Neuron (in vitro differentiated cells): ENCODE measurements at regions not wholly inside any gene's neighbourhood (a gene's known extent, or its start where the extent isn't known, plus 50 kb on each side); places are given as distances from the start of the nearest gene placed in this dataset.
A peak's percentile ranks its signal among the peaks of the same experiment; 100 is the strongest.

Experiments used
- H2AFZ ChIP-seq: one replicate; pipeline ENCODE4 v1.6.1; 2013; ENCODE audit warnings: low read depth, mild to moderate bottlenecking, inconsistent platforms, low read length, moderate library complexity
- H3K27me3 ChIP-seq: one replicate; pipeline ENCODE4 v1.6.1; 2013; ENCODE audit warnings: low read length; ENCODE audit not compliant: insufficient read depth
- H3K36me3 ChIP-seq: one replicate; pipeline ENCODE4 v1.6.1; 2013; ENCODE audit warnings: low read length; ENCODE audit not compliant: insufficient read depth
- H3K4me1 ChIP-seq: one replicate; pipeline ENCODE4 v1.6.1; 2013; ENCODE audit warnings: low read length; ENCODE audit not compliant: insufficient read depth
- H3K4me3 ChIP-seq: 2 replicates; pipeline ENCODE4 v1.5.1; 2013; ENCODE audit warnings: mild to moderate bottlenecking, low read length, moderate library complexity
- H3K9me3 ChIP-seq: one replicate; pipeline ENCODE4 v1.6.1; 2013; ENCODE audit warnings: low read length

DNA sequence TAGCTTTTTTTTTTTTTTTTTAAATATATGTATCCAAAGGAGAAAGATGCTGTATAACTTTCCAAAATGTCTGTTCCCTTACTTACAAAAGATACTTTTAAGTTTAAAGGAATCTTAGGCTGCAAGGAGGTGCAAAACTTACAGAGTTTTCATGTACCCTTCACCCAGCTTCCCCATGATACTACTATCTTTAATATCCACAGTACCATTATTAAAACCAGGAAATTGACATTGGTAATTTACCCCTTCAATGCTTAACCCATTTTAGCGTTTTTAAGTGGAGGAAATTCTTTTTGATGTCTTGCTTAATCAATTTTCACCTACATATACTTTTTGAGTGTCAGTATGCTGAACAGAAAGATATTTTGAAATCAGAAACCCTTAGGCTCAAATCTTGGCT, 310.9 kb downstream of the PRL start:
- peaks cover 8% of the 10 kb centered on the region for H3K9me3 ChIP-seq
- no peaks in the 10 kb centered on the region for H3K27me3 ChIP-seq
- peaks cover 15% of the 10 kb centered on the region for H3K4me1 ChIP-seq
- no peak overlapping the region for H2AFZ ChIP-seq
- H3K4me3 ChIP-seq = no peak overlapping the region
- peaks cover 2% of the 10 kb centered on the region for H3K36me3 ChIP-seq

DNA sequence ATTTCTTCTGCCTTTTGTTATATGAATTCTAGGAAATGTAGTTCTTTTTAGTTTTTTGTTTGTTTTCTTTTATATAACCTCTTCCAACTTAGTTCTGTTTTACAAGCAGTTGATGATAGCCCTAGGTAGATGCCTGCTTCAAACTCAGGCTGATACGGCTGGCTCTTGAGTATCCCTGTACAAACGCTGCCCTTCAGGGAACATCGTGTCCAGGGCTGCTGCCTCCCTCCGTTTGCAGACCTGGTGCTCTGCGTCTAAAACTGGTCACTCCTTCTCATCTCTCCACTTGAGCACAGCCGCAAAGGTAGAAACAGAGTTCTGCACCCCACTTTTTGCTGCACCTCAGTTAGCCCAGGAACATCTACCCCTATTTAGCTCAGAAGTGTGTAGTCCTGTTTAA, 310.1 kb downstream of the PRL start:
- Histone ChIP-seq H3K4me3 (no peak overlapping the region), H3K27me3 (no peaks in the 10 kb centered on the region), H3K36me3 (no peaks in the 10 kb centered on the region), H3K4me1 (peaks cover 19% of the 10 kb centered on the region), H3K9me3 (peaks cover under 1% of the 10 kb centered on the region), H2AFZ (no peak overlapping the region)

DNA sequence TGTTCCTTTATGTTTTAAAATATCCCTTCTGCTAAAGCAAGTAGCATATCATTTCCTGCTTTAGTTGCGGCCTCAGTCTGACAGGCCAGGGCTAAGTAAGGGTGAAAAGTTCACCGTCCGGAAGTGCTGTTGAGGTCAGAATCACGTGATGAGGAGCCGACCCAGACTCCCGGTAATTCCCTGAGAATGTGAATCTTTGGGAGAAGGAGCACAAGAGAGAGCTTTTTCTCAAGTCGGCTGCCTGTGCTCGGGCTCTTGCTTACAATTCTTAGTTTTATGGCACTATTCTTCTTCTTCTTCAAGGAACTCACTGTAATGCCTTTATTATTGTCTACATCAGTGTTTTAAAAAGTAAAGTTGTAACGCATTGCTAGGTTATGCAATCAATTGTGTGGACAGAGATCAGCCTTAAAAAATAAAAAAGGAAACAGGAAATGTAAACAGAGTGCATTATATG, 309.3 kb downstream of the PRL start:
- H3K4me1 ChIP-seq = peaks cover 19% of the 10 kb centered on the region
- no peaks in the 10 kb centered on the region for H3K9me3 ChIP-seq
- H3K36me3 ChIP-seq = no peaks in the 10 kb centered on the region
- peak overlapping the region; percentile 12 for H3K4me3 ChIP-seq
- H3K27me3 ChIP-seq = no peaks in the 10 kb centered on the region
- H2AFZ ChIP-seq = no peak overlapping the region

DNA sequence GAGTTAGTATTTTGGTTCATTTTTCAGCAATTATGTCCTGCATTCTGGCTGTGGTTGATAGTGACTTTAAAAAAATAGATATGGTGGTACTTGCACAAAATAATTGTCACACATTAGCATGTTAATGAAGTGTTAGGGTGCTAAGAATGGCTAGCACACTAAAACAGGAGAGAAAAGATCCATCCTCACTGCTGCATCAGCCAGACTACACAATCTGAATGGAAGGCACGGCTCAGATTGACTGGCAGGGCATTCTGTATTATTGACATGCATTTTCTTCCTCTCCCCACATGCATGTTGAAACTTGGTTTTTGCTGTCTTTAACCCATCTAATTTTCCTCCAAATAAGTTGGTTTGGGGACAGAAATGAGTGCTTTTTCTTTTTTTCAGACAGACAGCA, 306.3 kb downstream of the PRL start:
- Histone ChIP-seq H3K9me3 (no peaks in the 10 kb centered on the region), H3K4me3 (no peak overlapping the region), H2AFZ (no peak overlapping the region), H3K4me1 (peaks cover 21% of the 10 kb centered on the region), H3K36me3 (peaks cover 5% of the 10 kb centered on the region), H3K27me3 (no peaks in the 10 kb centered on the region)

DNA sequence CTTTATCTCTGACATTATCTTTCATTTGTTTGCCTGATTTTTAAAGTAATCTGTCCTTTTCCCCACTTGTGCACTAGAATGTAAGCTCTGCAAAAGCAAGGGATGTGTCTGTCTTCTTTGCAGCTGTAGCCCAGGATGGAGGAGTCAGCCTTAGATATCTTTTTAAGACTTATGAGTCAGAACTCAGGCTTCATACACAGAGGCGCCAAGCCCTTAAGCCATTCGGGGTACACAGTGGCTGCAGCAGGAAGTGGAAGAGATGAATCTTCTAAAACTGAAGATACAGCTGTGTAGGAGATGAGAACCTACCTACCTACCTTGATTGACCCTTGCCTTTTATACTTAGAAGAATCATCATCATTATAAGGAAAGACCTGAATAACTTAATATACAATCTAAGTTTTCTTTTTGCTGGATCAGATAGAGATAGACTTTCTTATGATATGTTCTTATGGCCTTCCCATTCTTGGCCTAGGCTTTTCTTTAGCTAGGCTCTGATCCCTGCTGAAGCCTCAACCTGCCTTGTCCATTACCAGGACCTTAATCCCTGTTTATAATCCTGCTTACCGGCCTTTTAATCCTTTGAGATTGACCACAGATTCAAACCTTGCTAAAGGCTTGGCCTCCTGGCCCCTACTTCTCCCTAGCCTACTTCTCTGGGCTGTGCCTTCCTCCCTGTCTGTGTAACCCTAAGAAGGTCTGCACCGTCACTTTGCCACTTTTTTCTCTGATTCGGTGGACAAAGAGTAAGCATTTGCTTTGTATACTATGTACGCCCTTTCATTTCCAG, 304.5 kb downstream of the PRL start:
- Histone ChIP-seq H2AFZ (no peak overlapping the region), H3K27me3 (no peaks in the 10 kb centered on the region), H3K36me3 (peaks cover 5% of the 10 kb centered on the region), H3K4me3 (no peak overlapping the region), H3K9me3 (no peaks in the 10 kb centered on the region), H3K4me1 (peaks cover 30% of the 10 kb centered on the region)

DNA sequence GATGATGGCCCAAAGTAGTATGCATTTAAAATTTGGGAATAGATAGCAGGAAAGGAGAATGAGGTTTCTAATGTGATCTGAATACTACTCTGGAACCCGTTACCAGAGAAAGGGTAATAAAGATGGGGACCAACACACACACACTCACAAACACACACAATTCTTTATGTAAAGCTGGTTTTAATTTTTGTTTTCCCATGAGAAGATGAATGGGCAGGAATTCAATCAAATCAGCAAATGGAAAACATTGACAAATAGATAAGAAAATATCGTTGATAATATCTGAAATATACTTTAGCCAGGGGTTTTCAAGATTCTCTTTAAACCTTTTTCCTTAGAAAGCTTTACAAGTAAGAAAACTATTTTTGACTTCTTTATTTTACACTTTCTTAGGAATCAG, 303.0 kb downstream of the PRL start:
- Histone ChIP-seq H3K4me1 (peaks cover 32% of the 10 kb centered on the region), H3K36me3 (peaks cover 5% of the 10 kb centered on the region), H3K27me3 (no peaks in the 10 kb centered on the region), H2AFZ (no peak overlapping the region), H3K4me3 (no peak overlapping the region), H3K9me3 (no peaks in the 10 kb centered on the region)

DNA sequence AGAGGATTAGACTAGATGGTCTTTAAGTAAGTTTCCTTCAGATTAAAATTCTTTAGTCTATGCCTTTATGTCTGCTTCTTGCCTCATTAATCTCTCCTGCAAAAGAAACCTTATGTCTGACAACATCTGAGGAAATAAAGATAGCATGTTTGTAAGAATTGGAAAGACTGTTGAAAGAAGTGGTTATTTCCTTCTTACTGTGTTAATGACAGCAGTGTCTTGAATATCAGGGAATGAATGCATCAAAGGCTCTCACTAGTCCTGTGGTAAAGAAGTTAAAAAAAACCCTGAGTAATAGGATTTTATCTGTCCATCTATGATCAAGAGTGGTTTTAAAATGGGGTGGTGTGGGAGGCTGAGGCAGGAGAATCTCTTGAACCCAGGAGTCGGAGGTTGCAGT, 302.0 kb downstream of the PRL start:
- no peak overlapping the region for H2AFZ ChIP-seq
- no peaks in the 10 kb centered on the region for H3K9me3 ChIP-seq
- H3K36me3 ChIP-seq = peaks cover 5% of the 10 kb centered on the region
- H3K27me3 ChIP-seq = no peaks in the 10 kb centered on the region
- peaks cover 32% of the 10 kb centered on the region for H3K4me1 ChIP-seq
- no peak overlapping the region for H3K4me3 ChIP-seq

DNA sequence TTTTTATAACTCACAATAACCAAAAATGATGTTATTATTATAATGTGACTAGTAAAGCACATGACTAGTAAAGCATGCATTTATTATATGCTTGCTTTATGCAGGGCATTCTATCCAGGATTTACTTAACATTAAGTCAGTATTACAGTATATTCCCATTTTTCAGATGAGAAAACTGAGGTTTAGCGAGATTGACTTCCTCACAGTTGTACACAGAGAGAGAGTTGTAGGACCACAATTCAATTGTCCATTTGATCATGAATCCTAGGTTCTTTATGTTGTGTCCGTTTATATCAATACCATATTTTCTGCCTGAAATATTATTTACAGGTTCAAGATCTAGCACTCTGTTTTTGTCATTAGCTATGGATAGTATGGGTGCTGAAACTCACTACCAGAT, 301.5 kb downstream of the PRL start:
- H3K4me3 ChIP-seq = no peak overlapping the region
- no peaks in the 10 kb centered on the region for H3K9me3 ChIP-seq
- peaks cover 5% of the 10 kb centered on the region for H3K36me3 ChIP-seq
- H3K4me1 ChIP-seq = peaks cover 32% of the 10 kb centered on the region
- no peaks in the 10 kb centered on the region for H3K27me3 ChIP-seq
- no peak overlapping the region for H2AFZ ChIP-seq

DNA sequence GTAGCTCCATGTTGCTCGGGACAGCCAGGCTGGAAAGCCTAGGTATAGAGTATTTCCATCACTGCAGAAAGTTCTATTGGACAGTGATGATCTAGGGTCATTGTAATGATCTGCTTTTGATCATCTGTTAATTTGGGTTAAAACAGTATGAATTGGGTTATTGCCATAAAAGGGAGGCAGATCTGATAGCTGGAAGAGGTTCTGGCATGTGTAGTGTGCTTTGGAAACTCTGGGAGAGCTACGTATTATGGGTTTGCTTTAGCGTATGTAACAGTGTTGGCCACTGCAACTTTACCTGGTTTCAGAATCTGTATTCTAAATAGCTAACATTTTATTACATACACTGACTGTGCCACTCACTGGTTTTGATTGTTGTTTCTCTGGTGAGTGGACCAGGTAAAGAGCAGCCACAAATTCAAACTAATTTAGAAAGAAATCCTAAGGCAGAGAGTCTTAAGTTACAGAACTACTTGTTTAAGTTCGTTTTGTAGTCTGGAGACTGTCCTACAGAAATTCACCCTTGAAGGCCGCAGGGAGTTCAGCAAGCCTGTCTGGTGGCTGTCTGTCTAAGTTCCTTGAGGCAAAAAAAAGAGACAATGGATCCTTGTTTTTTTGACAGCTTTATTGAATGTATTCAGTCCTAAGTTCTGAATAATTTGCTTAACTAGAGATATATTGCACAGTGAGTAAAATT, 300.3 kb downstream of the PRL start:
- Histone ChIP-seq H3K36me3 (peaks cover 5% of the 10 kb centered on the region), H3K27me3 (no peaks in the 10 kb centered on the region), H3K4me1 (peaks cover 24% of the 10 kb centered on the region), H3K4me3 (no peak overlapping the region), H3K9me3 (no peaks in the 10 kb centered on the region), H2AFZ (no peak overlapping the region)

DNA sequence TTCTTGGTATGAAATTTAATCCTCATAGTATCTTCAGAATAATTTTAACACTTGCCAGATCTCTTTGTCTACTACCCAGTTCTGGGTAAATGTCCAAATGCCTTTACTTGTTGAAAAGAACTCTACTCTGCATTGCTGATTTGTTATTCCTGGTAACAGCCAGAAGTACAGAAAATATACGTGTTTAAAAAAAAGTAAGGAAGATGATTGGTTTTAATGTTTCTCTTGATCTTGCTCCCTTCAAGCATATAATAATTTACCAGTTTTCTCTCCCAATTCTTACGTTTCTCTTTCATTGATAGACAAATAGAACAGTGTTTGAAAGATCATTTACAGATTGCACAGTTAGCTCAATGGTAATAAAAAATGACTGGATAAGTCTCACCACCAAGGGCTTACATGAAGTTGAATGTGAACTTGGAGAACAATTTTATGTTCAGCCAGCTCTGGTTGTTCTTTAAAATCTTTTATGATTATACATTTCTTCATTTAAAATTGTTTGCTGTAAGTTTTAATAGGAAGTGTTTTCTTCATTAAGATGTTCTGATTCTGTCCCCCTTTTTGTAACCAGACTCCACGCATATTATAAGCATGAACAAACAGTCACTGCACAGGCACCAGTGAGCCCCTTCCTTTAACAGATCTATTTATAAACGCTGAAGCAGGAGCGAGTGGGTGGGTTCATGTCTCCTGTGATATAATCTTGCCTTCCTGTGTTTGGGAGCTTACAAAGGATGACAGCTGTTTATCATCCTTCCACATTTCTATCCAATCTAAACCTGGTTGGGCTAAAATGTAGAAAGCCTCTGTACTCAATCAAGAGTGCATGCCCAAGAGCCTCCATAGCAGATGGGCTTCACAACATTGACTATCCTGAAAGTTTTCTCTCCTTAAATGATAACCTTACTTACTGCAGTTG, 299.5 kb downstream of the PRL start:
- H3K27me3 ChIP-seq = no peaks in the 10 kb centered on the region
- H3K36me3 ChIP-seq = peaks cover 5% of the 10 kb centered on the region
- peaks cover 24% of the 10 kb centered on the region for H3K4me1 ChIP-seq
- no peak overlapping the region for H3K4me3 ChIP-seq
- H2AFZ ChIP-seq = no peak overlapping the region
- H3K9me3 ChIP-seq = no peaks in the 10 kb centered on the region

DNA sequence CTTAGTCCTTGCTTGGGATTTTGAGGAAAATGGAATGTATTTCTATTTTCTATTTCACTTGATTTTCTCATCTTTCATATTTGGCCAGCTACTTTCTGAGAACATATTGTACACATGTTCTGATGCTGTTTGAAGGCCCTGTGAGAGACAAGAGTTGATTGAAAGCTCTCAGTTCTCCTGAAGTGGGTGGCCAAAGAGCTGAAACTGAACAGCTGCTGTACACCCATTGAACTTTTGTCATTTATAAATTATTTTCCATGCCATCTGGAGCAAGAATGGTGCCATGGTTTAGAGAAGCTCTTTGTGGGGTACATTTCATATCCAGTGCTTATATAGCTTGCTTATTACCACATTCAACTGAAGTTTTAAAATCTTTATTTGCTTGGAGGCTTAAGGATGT, 298.3 kb downstream of the PRL start:
- no peaks in the 10 kb centered on the region for H3K36me3 ChIP-seq
- H3K9me3 ChIP-seq = no peaks in the 10 kb centered on the region
- H3K27me3 ChIP-seq = no peaks in the 10 kb centered on the region
- H3K4me3 ChIP-seq = no peak overlapping the region
- peaks cover 24% of the 10 kb centered on the region for H3K4me1 ChIP-seq
- H2AFZ ChIP-seq = no peak overlapping the region

DNA sequence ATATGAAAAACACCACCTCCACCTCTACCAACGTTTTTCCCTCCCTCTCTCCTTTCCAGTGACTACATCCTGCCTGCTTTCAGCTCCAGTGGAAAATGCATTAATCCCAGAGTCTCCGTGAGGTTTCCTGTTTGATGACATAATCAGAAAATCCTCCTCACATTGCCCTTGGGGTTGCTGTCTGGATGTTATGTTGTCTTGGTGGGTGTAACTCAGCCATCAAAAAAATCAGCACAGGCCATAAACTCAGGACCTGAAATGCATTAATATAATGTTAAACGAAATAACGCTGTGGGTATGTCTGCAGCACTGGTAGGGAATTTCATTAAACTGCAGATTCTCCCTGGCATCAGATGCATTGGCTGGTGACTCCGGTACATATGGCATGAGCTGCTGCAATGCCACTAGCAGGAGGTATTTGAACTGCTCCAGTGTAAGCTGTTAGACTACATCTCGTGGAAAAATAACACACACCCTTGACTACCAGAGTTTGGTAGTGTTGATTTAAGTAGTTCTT, 297.8 kb downstream of the PRL start:
- no peaks in the 10 kb centered on the region for H3K27me3 ChIP-seq
- H3K36me3 ChIP-seq = no peaks in the 10 kb centered on the region
- H3K9me3 ChIP-seq = no peaks in the 10 kb centered on the region
- H3K4me3 ChIP-seq = no peak overlapping the region
- no peak overlapping the region for H2AFZ ChIP-seq
- peaks cover 24% of the 10 kb centered on the region for H3K4me1 ChIP-seq

DNA sequence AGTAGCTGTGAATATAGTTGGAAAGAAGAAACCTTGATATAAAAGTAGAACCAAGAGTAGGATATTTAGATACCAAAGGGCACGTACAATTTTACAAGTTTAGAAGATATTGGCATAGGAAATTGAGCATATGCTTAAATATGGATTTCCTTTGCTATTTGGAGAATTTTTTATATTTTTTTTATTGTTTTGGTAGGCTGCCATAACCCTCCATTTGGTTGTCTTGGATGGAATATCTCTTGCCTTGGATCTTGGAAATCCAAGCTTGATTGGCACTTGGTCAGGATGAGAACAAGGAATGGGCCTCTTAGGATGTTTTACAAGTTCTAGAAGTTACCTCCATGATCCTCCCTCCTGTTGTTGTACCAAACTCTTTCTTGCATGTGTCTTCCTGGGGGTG, 297.1 kb downstream of the PRL start:
- Histone ChIP-seq H3K4me3 (no peak overlapping the region), H2AFZ (no peak overlapping the region), H3K27me3 (no peaks in the 10 kb centered on the region), H3K4me1 (peaks cover 24% of the 10 kb centered on the region), H3K36me3 (no peaks in the 10 kb centered on the region), H3K9me3 (no peaks in the 10 kb centered on the region)
